Smooth muscle cell (in vitro differentiated cells): ENCODE measurements at regions not wholly inside any gene's neighbourhood (a gene's known extent, or its start where the extent isn't known, plus 50 kb on each side); places are given as distances from the start of the nearest gene placed in this dataset.
A peak's percentile ranks its signal among the peaks of the same experiment; 100 is the strongest.

Experiments
- DNase-seq: peaks from one replicate; lab custom pipeline; 2025; ENCODE audit not compliant: unreplicated experiment; lab: John Stamatoyannopoulos, UW
- H2AFZ ChIP-seq: fragments of 200-600 bp; sonication (generic); 2 replicates; pipeline ENCODE4 v1.6.0; 2016; ENCODE audit warnings: antibody characterized with exemption, low read depth, mild to moderate bottlenecking
- H3F3A ChIP-seq: fragments of 200-600 bp; sonication (generic); 2 replicates; pipeline ENCODE4 v1.6.0; 2017; ENCODE audit warnings: antibody characterized with exemption, low read depth
- H3K27ac ChIP-seq: fragments of 200-600 bp; sonication (generic); 2 replicates; pipeline ENCODE4 v1.5.1; 2016; ENCODE audit warnings: low read depth, mild to moderate bottlenecking
- H3K27me3 ChIP-seq: fragments of 200-600 bp; sonication (generic); 2 replicates; pipeline ENCODE4 v1.6.1; 2016; ENCODE audit warnings: low read depth, mild to moderate bottlenecking
- H3K36me3 ChIP-seq: fragments of 200-600 bp; sonication (generic); 2 replicates; pipeline ENCODE4 v1.5.1; 2016; ENCODE audit warnings: low read depth
- H3K4me1 ChIP-seq: fragments of 200-600 bp; sonication (generic); 2 replicates; pipeline ENCODE4 v1.5.1; 2016; ENCODE audit warnings: low read depth
- H3K4me2 ChIP-seq: fragments of 200-600 bp; sonication (generic); 2 replicates; pipeline ENCODE4 v1.6.0; 2016; ENCODE audit warnings: mild to moderate bottlenecking
- H3K4me3 ChIP-seq: fragments of 200-600 bp; sonication (generic); 2 replicates; pipeline ENCODE4 v1.5.1; 2016; ENCODE audit warnings: mild to moderate bottlenecking
- H3K79me2 ChIP-seq: fragments of 200-600 bp; sonication (generic); 2 replicates; pipeline ENCODE4 v1.6.0; 2016; ENCODE audit warnings: low read depth, mild to moderate bottlenecking
- H3K9ac ChIP-seq: fragments of 200-600 bp; sonication (generic); 2 replicates; pipeline ENCODE4 v1.6.0; 2016; ENCODE audit warnings: low read depth
- H3K9me3 ChIP-seq: fragments of 200-600 bp; sonication (generic); replicated peaks from 2 replicates; pipeline ENCODE4 v1.5.1; 2016; ENCODE audit warnings: low read depth
- H4K20me1 ChIP-seq: fragments of 200-600 bp; sonication (generic); 2 replicates; pipeline ENCODE4 v1.6.0; 2016; ENCODE audit warnings: low read depth
- WGBS: methylation state at CpG from one replicate; pipeline ENCODE4 v1.1.7; 2016; ENCODE audit warnings: low lambda C conversion rate; 5-methylcytosine and 5-hydroxymethylcytosine counted together
- TF ChIP-seq, protein P1 (sequence below): fragments of 200-600 bp; sonication (generic); IDR thresholded peaks from 2 replicates; pipeline ENCODE4 v1.5.1; 2017; ENCODE audit warnings: borderline replicate concordance, mild to moderate bottlenecking, antibody characterized with exemption; ENCODE audit not compliant: insufficient read depth, poor library complexity, severe bottlenecking

DNA sequence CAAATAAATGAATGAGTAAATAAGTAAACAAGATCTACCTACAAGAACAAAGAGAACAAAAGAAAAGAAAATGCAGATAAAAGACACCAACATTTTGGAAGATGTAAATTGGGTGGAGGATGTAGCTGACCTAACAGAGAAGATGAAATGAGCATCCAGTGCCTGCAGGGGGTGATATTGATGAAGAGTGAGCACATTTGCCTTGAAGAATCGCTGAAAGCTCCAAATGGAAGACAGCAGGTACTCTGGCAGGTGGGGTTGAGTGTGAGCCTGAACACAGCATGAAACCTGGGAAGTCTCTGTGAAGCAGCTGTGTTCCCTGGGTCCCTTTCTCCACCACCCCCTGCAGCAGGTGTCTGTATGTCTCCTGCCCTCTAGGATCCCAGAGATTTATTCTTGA lies 125.6 kb downstream of the NXNL2 start:
- Histone ChIP-seq H3K4me3 (no peak overlapping the region), H2AFZ (no peak overlapping the region), H3K9ac (no peak overlapping the region), H3K27ac (no peak overlapping the region), H3K36me3 (no peaks in the 10 kb centered on the region), H3K27me3 (no peaks in the 10 kb centered on the region), H3K79me2 (no peaks in the 10 kb centered on the region), H3K4me2 (no peak overlapping the region), H4K20me1 (no peaks in the 10 kb centered on the region), H3K4me1 (no peaks in the 10 kb centered on the region), H3K9me3 (no peaks in the 10 kb centered on the region), H3F3A (no peaks in the 10 kb centered on the region)
- TF ChIP-seq, protein P1, sequence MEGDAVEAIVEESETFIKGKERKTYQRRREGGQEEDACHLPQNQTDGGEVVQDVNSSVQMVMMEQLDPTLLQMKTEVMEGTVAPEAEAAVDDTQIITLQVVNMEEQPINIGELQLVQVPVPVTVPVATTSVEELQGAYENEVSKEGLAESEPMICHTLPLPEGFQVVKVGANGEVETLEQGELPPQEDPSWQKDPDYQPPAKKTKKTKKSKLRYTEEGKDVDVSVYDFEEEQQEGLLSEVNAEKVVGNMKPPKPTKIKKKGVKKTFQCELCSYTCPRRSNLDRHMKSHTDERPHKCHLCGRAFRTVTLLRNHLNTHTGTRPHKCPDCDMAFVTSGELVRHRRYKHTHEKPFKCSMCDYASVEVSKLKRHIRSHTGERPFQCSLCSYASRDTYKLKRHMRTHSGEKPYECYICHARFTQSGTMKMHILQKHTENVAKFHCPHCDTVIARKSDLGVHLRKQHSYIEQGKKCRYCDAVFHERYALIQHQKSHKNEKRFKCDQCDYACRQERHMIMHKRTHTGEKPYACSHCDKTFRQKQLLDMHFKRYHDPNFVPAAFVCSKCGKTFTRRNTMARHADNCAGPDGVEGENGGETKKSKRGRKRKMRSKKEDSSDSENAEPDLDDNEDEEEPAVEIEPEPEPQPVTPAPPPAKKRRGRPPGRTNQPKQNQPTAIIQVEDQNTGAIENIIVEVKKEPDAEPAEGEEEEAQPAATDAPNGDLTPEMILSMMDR = peak; percentile 38
- DNase-seq = no peak
- 50% methylated on average over 1 of the region's 1 CpG for WGBS

DNA sequence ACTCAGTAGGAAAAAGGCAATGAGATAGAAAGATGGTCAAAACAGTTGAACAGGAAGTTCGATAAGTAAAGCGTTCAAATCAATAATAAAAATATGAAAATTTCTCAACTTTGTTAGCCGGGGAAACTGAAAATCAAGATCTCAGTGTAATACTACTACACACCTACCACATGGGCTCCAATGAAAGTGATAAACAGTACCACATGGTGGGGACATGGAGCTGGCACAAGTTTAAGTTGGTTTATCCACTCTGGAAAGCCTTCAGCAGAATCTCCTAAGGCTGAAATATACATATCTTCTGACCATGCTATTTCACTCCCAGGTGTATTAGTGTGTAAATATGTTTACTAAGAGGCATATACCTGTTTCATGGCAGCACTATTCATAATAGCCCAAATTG lies 126.8 kb downstream of the NXNL2 start:
- no peak overlapping the region for H3K4me3 ChIP-seq
- H3K27ac ChIP-seq = no peak overlapping the region
- DNase-seq = no peak
- H3K27me3 ChIP-seq = no peaks in the 10 kb centered on the region
- H3F3A ChIP-seq = no peaks in the 10 kb centered on the region
- H3K4me1 ChIP-seq = no peaks in the 10 kb centered on the region
- H3K79me2 ChIP-seq = no peaks in the 10 kb centered on the region
- H2AFZ ChIP-seq = no peak overlapping the region
- TF ChIP-seq, protein P1 = no peak
- H3K9me3 ChIP-seq = no peaks in the 10 kb centered on the region
- WGBS = 61% methylated on average over 3 of the region's 3 CpGs
- H3K36me3 ChIP-seq = no peaks in the 10 kb centered on the region
- H4K20me1 ChIP-seq = no peaks in the 10 kb centered on the region
- H3K4me2 ChIP-seq = no peak overlapping the region
- H3K9ac ChIP-seq = no peak overlapping the region

DNA sequence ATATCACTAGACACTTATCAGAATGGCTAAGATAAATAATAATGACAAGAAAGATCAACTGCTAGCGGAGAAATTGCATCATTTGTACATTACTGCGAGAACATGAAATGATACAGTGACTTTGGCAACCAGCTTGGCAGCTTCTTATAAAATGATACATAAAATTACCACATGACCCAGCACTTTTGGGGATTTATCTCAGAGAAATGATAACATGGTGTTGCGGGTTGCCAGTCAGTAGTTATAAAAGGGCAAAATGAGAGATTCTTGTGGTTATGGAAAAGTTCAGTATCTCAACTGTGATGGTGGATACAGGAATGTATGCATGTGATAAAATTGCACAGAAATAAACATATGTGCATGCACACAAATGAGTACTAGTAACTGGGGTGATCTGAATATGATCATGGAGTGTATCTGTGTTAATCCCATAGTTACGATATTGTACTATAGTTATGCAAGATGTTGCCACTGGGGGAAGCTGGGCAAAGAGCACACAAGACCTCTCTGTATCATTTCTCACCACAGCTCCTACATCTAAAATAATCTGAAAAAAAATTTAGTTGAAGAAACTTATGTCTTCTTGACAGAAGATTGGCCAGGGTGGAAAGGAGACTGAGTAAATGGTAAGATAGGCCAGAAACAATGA lies 128.9 kb downstream of the NXNL2 start:
- no peak for DNase-seq
- H3K9me3 ChIP-seq = no peaks in the 10 kb centered on the region
- H3K27ac ChIP-seq = no peak overlapping the region
- WGBS = 62% methylated on average over 4 of the region's 4 CpGs
- H3K36me3 ChIP-seq = no peaks in the 10 kb centered on the region
- H4K20me1 ChIP-seq = no peaks in the 10 kb centered on the region
- TF ChIP-seq, protein P1 = no peak
- no peak overlapping the region for H3K4me2 ChIP-seq
- no peaks in the 10 kb centered on the region for H3K79me2 ChIP-seq
- no peak overlapping the region for H3K9ac ChIP-seq
- no peak overlapping the region for H3K4me3 ChIP-seq
- H3K27me3 ChIP-seq = no peaks in the 10 kb centered on the region
- H2AFZ ChIP-seq = no peak overlapping the region
- H3K4me1 ChIP-seq = no peaks in the 10 kb centered on the region
- no peaks in the 10 kb centered on the region for H3F3A ChIP-seq

DNA sequence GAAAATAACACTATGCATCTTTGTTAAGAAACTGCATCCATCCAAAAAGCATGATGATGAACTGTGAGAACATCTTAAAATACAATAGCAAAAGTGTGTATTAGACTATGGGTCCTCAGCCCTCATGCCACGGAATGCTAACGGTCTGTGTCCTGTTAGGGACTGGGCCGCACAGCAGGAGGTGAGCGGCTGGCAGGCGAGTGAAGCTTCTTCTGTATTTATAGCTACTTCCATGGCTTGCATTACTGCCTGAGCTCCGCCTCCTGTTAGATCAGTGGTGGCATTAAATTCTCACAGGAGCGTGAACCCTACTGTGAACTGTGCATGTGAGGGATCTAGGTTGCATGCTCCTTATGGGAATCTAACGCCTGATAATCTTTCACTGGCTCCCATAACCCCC lies 129.8 kb downstream of the NXNL2 start:
- no peak for DNase-seq
- Histone ChIP-seq H3K27ac (no peak overlapping the region), H3K36me3 (no peaks in the 10 kb centered on the region), H3K4me3 (no peak overlapping the region), H3K79me2 (no peaks in the 10 kb centered on the region), H3K4me2 (no peak overlapping the region), H3K9me3 (no peaks in the 10 kb centered on the region), H2AFZ (no peak overlapping the region), H3K9ac (no peak overlapping the region), H3K4me1 (no peaks in the 10 kb centered on the region), H3K27me3 (no peaks in the 10 kb centered on the region), H4K20me1 (no peaks in the 10 kb centered on the region), H3F3A (no peaks in the 10 kb centered on the region)
- TF ChIP-seq, protein P1 = no peak
- 88% methylated on average over 8 of the region's 8 CpGs for WGBS
